ENCODE measurements at regions not wholly inside any gene's neighbourhood (a gene's known extent, or its start where the extent isn't known, plus 50 kb on each side); places are given as distances from the start of the nearest gene placed in this dataset.

- TF ChIP-seq HDAC1 (IDR thresholded peaks at IDR 0.05): no peak
- TF ChIP-seq RERE (CRISPR knock-in tag; IDR thresholded peaks at IDR 0.05; ENCODE audit: borderline replicate concordance): no peak
- TF ChIP-seq ZNF232 (CRISPR knock-in tag; IDR thresholded peaks at IDR 0.05): no peak
Measured at GRCh38 chr12:17370621-17371020, 719.4 kb downstream of the RERGL start (continued).

- POLR2A ChIA-PET: no interaction called here
- Histone ChIP-seq H3K9me3 (replicated peaks; ENCODE audit: control insufficient read depth, insufficient read depth, low read depth, low read length) (no peaks in the 10 kb centered on the region), H3K9me1 (ENCODE audit: control insufficient read depth, insufficient read depth, low read length) (no peaks in the 10 kb centered on the region), H3K4me2 (ENCODE audit: insufficient read depth, low read length) (no peak overlapping the region), H2AFZ (ENCODE audit: low read depth, low read length) (no peak overlapping the region), H3K36me3 (ENCODE audit: control insufficient read depth, insufficient read depth, low read length) (no peaks in the 10 kb centered on the region), H3K4me1 (replicated peaks in 1 of 2; ENCODE audit: control insufficient read depth in 2 of 2, insufficient read depth in 2 of 2, low read length in 2 of 2) (no peaks in the 10 kb centered on the region), H3K27ac (ENCODE audit: extremely low read depth, low read depth, low read length) (no peak overlapping the region), H3K4me3 (no peak overlapping the region), H4K20me1 (replicated peaks; ENCODE audit: control insufficient read depth, insufficient read depth, low read length) (no peaks in the 10 kb centered on the region), H3K79me2 (ENCODE audit: control insufficient read depth, insufficient read depth, low read length) (no peaks in the 10 kb centered on the region), H3K27me3 (ENCODE audit: control insufficient read depth in 2 of 2, insufficient read depth in 2 of 2, low read length in 2 of 2) (no peaks in the 10 kb centered on the region), H3K9ac (ENCODE audit: insufficient read depth in 1 of 2, low read depth in 2 of 2, low read length in 2 of 2) (no peak overlapping the region)
- 0% methylated on average over 1 of the region's 1 CpG for WGBS (ENCODE audit: insufficient coverage, low coverage, missing lambda C conversion rate)
- no peak for DNase-seq (ENCODE audit: extremely low read depth in 1 of 4, low spot score in 3 of 4)
- no peak for ATAC-seq
- CTCF ChIA-PET (ENCODE audit: low intra/inter-chr PET ratio): no interaction called here
- FAIRE-seq: no peak
- intact Hi-C loops (cut with micrococcal nuclease): no loop called here
- no TSS peak for BruUV-seq (replicated peaks)
- in situ Hi-C loops (cut with MboI): no loop called here
- TF ChIP-seq BRF2 (IDR thresholded peaks at IDR 0.05; ENCODE audit: borderline replicate concordance, insufficient read depth, insufficient read length) (no peak), TSC22D4 (tag; IDR thresholded peaks at IDR 0.05) (no peak), KLF10 (CRISPR knock-in tag; IDR thresholded peaks at IDR 0.05) (no peak), ZHX1 (conservative IDR thresholded peaks at IDR 0.05; ENCODE audit: low read length) (no peak), GABPA (tag; conservative IDR thresholded peaks at IDR 0.05; ENCODE audit: low read depth) (no peak), THAP7 (CRISPR knock-in tag; IDR thresholded peaks at IDR 0.05) (no peak), ZNF140 (CRISPR knock-in tag; IDR thresholded peaks at IDR 0.05) (no peak), RFX7 (CRISPR knock-in tag; IDR thresholded peaks at IDR 0.05) (no peak), ETS2 (tag; IDR thresholded peaks at IDR 0.05; ENCODE audit: borderline replicate concordance, poor library complexity, severe bottlenecking) (no peak)
Measured at GRCh38 chr12:17369556-17369955, 720.4 kb downstream of the RERGL start.

Data from K562 (cell line).